Vagina (tissue), 2 donors: ENCODE measurements at regions not wholly inside any gene's neighbourhood (a gene's known extent, or its start where the extent isn't known, plus 50 kb on each side); places are given as distances from the start of the nearest gene placed in this dataset.

Source experiments
- POLR2A ChIP-seq, 2 donors: fragments of 450-650 bp; IDR thresholded peaks; one replicate each; pipeline ENCODE4 v1.6.1; 2017; ENCODE audit warnings: antibody characterized with exemption in 2 of 2, mild to moderate bottlenecking in 2 of 2, moderate library complexity in 2 of 2
- TF ChIP-seq, protein P1 (sequence below), 3 experiments: fragments of 450-650 bp in 2 of 3; fragments of 200-600 bp in 1 of 3; sonication (generic) in 1 of 3; IDR thresholded peaks; one replicate each; pipeline ENCODE4 v1.5.1; 2017 to 2019; ENCODE audit warnings: antibody characterized with exemption in 3 of 3, mild to moderate bottlenecking in 2 of 3, moderate library complexity in 2 of 3

DNA sequence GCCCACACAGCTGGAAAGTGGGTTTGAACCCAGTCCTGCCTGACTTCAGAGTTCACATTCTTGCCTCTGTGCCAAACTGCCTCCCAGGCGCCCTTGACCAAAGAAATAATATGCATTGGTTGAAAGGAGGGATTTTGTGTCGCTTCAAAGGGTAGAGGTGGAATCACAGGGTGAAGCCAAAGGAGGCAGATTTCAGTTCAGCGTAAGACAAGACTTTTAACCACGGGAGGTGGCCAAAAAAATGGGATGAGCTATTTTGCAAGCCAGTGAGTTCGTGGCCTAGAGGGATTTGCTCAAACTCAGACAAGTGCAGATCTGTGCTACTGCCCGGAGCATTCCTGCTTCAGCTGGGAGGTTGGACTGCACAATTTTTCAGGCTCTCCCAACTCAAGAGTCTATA, 57.6 kb upstream of the RANBP3L start:
- TF ChIP-seq, protein P1, sequence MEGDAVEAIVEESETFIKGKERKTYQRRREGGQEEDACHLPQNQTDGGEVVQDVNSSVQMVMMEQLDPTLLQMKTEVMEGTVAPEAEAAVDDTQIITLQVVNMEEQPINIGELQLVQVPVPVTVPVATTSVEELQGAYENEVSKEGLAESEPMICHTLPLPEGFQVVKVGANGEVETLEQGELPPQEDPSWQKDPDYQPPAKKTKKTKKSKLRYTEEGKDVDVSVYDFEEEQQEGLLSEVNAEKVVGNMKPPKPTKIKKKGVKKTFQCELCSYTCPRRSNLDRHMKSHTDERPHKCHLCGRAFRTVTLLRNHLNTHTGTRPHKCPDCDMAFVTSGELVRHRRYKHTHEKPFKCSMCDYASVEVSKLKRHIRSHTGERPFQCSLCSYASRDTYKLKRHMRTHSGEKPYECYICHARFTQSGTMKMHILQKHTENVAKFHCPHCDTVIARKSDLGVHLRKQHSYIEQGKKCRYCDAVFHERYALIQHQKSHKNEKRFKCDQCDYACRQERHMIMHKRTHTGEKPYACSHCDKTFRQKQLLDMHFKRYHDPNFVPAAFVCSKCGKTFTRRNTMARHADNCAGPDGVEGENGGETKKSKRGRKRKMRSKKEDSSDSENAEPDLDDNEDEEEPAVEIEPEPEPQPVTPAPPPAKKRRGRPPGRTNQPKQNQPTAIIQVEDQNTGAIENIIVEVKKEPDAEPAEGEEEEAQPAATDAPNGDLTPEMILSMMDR (IDR thresholded peaks at IDR 0.05), result no peak
- TF ChIP-seq POLR2A (IDR thresholded peaks at IDR 0.05), result no peak
